SK-N-SH (cell line): ENCODE measurements at regions not wholly inside any gene's neighbourhood (a gene's known extent, or its start where the extent isn't known, plus 50 kb on each side); places are given as distances from the start of the nearest gene placed in this dataset.

Experiments
- CTCF ChIA-PET: fragments of 300-600, 350-600 bp; formaldehyde crosslinking; extraction: SDS; loops from one replicate; lab custom pipeline; 2021; lab: Yijun Ruan, JAX
- POLR2A ChIA-PET: fragments of 350-600 bp; sonication (Branson Sonifier 250); formaldehyde crosslinking; extraction: SDS; loops from one replicate; lab custom pipeline; 2020; ENCODE audit warnings: antibody characterized with exemption, inconsistent platforms; lab: Yijun Ruan, JAX
- DNase-seq: peaks from one replicate; pipeline ENCODE4 v3.0.0; 2012
- H2AFZ ChIP-seq: fragments of 200-600 bp; sonication (generic); 2 replicates; pipeline ENCODE4 v1.8.1; 2016; ENCODE audit warnings: antibody characterized with exemption, mild to moderate bottlenecking, low read depth
- H3F3A ChIP-seq: fragments of 200-600 bp; sonication (generic); replicated peaks from 2 replicates; pipeline ENCODE3; 2016; ENCODE audit warnings: antibody characterized with exemption, mild to moderate bottlenecking; ENCODE audit not compliant: insufficient read depth
- H3K27ac ChIP-seq, 2 experiments: fragments of 200-500 bp in 1 of 2; fragments of 200-600 bp in 1 of 2; sonication (Bioruptor generic) in 1 of 2; sonication (generic), shearing (Covaris generic) in 1 of 2; 2 replicates each; pipeline versions ENCODE4 v1.5.1 to v1.6.1; 2014 to 2016; ENCODE audit warnings: low read depth in 2 of 2, inconsistent platforms in 1 of 2, low read length in 1 of 2, mild to moderate bottlenecking in 1 of 2, mixed read lengths in 1 of 2
- H3K27me3 ChIP-seq: fragments of 200-600 bp; sonication (generic), shearing (Covaris generic); 2 replicates; pipeline ENCODE4 v1.6.1; 2016; ENCODE audit warnings: mixed run types; ENCODE audit not compliant: insufficient read depth
- H3K36me3 ChIP-seq, 2 experiments: fragments of 200-500 bp in 1 of 2; fragments of 200-600 bp in 1 of 2; sonication (Bioruptor generic) in 1 of 2; sonication (generic) in 1 of 2; replicated peaks in 1 of 2; 2 replicates each; pipeline versions ENCODE3 to v1.5.1; 2014 to 2016; ENCODE audit warnings: low read length in 1 of 2, mild to moderate bottlenecking in 1 of 2; ENCODE audit not compliant: insufficient read depth in 2 of 2, control insufficient read depth in 1 of 2
- H3K4me1 ChIP-seq, 2 experiments: fragments of 200-500 bp in 1 of 2; fragments of 200-600 bp in 1 of 2; sonication (Bioruptor generic) in 1 of 2; sonication (generic), shearing (Covaris generic) in 1 of 2; 2 replicates each; pipeline versions ENCODE4 v1.5.1 to v1.6.1; 2014 to 2016; ENCODE audit warnings: low read depth in 1 of 2, low read length in 1 of 2, mixed run types in 1 of 2; ENCODE audit not compliant: insufficient read depth in 2 of 2, control insufficient read depth in 1 of 2
- H3K4me2 ChIP-seq: fragments of 200-600 bp; sonication (generic), shearing (Covaris generic); 2 replicates; pipeline ENCODE4 v1.6.1; 2017; ENCODE audit warnings: mixed run types
- H3K4me3 ChIP-seq, 2 experiments: fragments of 200-500 bp in 1 of 2; fragments of 200-600 bp in 1 of 2; sonication (Bioruptor generic) in 1 of 2; sonication (generic), shearing (Covaris generic) in 1 of 2; 2 replicates each; pipeline versions ENCODE4 v1.5.1 to v1.8.1; 2014 to 2016; ENCODE audit warnings: low read depth in 2 of 2, inconsistent platforms in 1 of 2, low read length in 1 of 2, mild to moderate bottlenecking in 1 of 2, mixed read lengths in 1 of 2, moderate library complexity in 1 of 2
- H3K79me2 ChIP-seq: fragments of 200-600 bp; sonication (generic); 2 replicates; pipeline ENCODE4 v1.8.1; 2017; ENCODE audit warnings: mild to moderate bottlenecking; ENCODE audit not compliant: insufficient read depth
- H3K9ac ChIP-seq: fragments of 200-600 bp; sonication (generic); 2 replicates; pipeline ENCODE4 v1.6.1; 2017; ENCODE audit warnings: mixed run types
- H3K9me2 ChIP-seq: fragments of 200-600 bp; sonication (generic); 2 replicates; pipeline ENCODE4 v1.6.1; 2017; ENCODE audit warnings: mixed run types
- H3K9me3 ChIP-seq: fragments of 200-600 bp; sonication (generic); 2 replicates; pipeline ENCODE4 v1.6.1; 2017; ENCODE audit warnings: mixed run types, mild to moderate bottlenecking, moderate library complexity
- H4K20me1 ChIP-seq: fragments of 200-600 bp; sonication (generic); 2 replicates; pipeline ENCODE4 v1.6.1; 2017; ENCODE audit warnings: mild to moderate bottlenecking, mixed run types; ENCODE audit not compliant: insufficient read depth
- CHD2 ChIP-seq: fragments of 150-350 bp; IDR thresholded peaks from 2 replicates; pipeline ENCODE4 v1.6.1; 2018; ENCODE audit warnings: low read length; ENCODE audit not compliant: partially characterized antibody
- ELF1 ChIP-seq: IDR thresholded peaks from 2 replicates; pipeline ENCODE4 v1.4.0; 2012
- EP300 ChIP-seq, 2 experiments: IDR thresholded peaks; 2 replicates each; pipeline versions ENCODE4 v1.4.0 to v1.6.1; 2012; ENCODE audit warnings: borderline replicate concordance in 1 of 2, low read depth in 1 of 2, low read length in 1 of 2
- EZH2phosphoT487 ChIP-seq: fragments of 200-600 bp; sonication (generic); IDR thresholded peaks from 2 replicates; pipeline ENCODE4 v1.6.1; 2017; ENCODE audit warnings: low read depth, mixed run types, mild to moderate bottlenecking, antibody characterized with exemption, moderate library complexity, borderline replicate concordance
- FOSL2 ChIP-seq: IDR thresholded peaks from 2 replicates; pipeline ENCODE4 v1.4.0; 2012; ENCODE audit warnings: low read depth, mild to moderate bottlenecking, moderate library complexity, borderline replicate concordance
- GABPA ChIP-seq: IDR thresholded peaks from 2 replicates; pipeline ENCODE4 v1.4.0; 2012; ENCODE audit warnings: low read depth, mild to moderate bottlenecking
- IRF3 ChIP-seq: fragments of 150-350 bp; IDR thresholded peaks from 2 replicates; pipeline ENCODE4 v1.6.1; 2016; ENCODE audit warnings: mild to moderate bottlenecking, low read depth, low read length
- JUND ChIP-seq: IDR thresholded peaks from 2 replicates; pipeline ENCODE4 v1.4.0; 2012
- MEF2A ChIP-seq: IDR thresholded peaks from 2 replicates; pipeline ENCODE4 v1.4.0; 2012; ENCODE audit warnings: low read depth, borderline replicate concordance
- MXI1 ChIP-seq: IDR thresholded peaks from 2 replicates; pipeline ENCODE4 v1.6.1; 2012; ENCODE audit warnings: mild to moderate bottlenecking, low read depth, low read length, improper control_type of control experiment
- PBX3 ChIP-seq: IDR thresholded peaks from 2 replicates; pipeline ENCODE4; 2012
- RAD21 ChIP-seq: IDR thresholded peaks from 2 replicates; pipeline ENCODE4 v1.6.1; 2012; ENCODE audit warnings: mild to moderate bottlenecking, low read length
- RFX5 ChIP-seq: IDR thresholded peaks from 2 replicates; pipeline ENCODE4 v1.6.1; 2012; ENCODE audit warnings: mild to moderate bottlenecking, improper control_type of control experiment, low read length
- RXRA ChIP-seq: IDR thresholded peaks from 2 replicates; pipeline ENCODE4 v1.4.0; 2012; ENCODE audit warnings: low read depth, mild to moderate bottlenecking, borderline replicate concordance
- SIN3A ChIP-seq: IDR thresholded peaks from 2 replicates; pipeline ENCODE4 v1.6.1; 2012; ENCODE audit warnings: low read depth, mild to moderate bottlenecking, low read length, moderate library complexity, borderline replicate concordance
- SMC3 ChIP-seq: IDR thresholded peaks from 2 replicates; pipeline ENCODE4 v1.6.1; 2012; ENCODE audit warnings: low read depth, low read length, improper control_type of control experiment
- TEAD4 ChIP-seq: IDR thresholded peaks from 2 replicates; pipeline ENCODE4 v1.4.0; 2012; ENCODE audit warnings: mild to moderate bottlenecking, borderline replicate concordance; ENCODE audit not compliant: insufficient read depth
- ZBTB33 ChIP-seq: IDR thresholded peaks from 2 replicates; pipeline ENCODE4 v1.4.0; 2012; ENCODE audit warnings: low read depth, borderline replicate concordance
- WGBS: methylation state at CpG from one replicate; pipeline ENCODE4 v1.1.6; 2017; ENCODE audit warnings: low lambda C conversion rate; 5-methylcytosine and 5-hydroxymethylcytosine counted together

DNA sequence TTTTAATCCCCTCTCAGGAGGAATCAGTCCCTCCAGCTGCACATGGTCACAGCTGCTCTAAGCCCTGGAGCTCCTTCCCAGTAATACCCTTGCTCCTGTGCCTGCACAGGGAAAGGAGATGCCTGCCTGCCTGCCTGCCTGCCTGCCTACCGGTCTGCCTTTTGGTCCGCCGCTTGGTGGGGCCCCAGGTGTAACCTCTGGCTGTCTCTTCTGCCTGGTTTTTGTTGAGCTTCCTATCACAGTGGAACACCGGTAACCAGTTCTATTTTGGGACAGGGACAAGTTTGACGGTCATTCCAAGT is 99.8 kb downstream of the DAD1 start:
- peaks cover 33% of the 10 kb centered on the region for H3K27me3 ChIP-seq

DNA sequence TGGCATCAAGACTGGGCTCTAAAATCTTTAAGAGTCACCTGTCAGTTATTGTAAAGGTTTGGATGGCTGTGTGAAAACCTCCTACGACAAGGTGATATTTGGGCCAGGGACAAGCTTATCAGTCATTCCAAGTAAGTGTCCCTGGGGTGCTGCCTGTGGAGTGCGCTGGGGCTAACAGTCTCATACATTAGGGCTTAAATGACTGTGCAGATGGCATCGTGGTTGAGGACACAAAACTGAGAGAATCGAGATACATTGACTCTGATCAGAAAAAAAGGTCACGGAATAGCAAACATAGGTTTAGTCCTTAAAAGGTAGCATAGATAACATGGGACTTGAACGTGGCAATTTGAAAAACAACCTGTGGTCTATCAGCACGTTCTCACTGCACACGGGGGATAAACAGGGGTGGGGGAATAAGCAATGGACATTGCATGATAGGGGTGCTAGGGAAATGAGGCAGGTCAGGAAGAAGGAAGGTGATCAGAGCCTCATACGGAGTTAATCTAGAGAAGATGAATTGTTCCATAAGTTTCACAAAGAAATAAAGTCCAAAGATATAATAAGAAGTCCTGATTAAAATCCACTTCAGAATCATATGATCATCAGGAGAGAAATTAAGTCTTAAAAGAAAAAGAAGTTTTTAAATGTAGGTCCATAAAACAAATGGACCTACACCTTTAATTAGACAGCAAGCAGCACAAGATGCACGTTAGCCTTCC is 100.3 kb downstream of the DAD1 start:
- POLR2A ChIA-PET: no interaction called here

More for the DNA sequence above, 99.8 kb downstream of the DAD1 start:
- no peak overlapping the region for H2AFZ ChIP-seq
- CTCF ChIA-PET: interaction anchor here (0.8 to 1.9 kb wide), 2 partner anchors 67 to 114 kb away, joined by 3 to 4 read pairs; no protein-coding TSS in a partner anchor
- peaks cover 9 to 23% of the 10 kb centered on the region in 2 experiments; a peak in 2 of 4 replicates for H3K4me1 ChIP-seq
- DNase-seq: no peak
- no peak overlapping the region for H3K4me3 ChIP-seq
- no peaks in the 10 kb centered on the region for H3K9me3 ChIP-seq
- no peak overlapping the region for H3K9ac ChIP-seq
- no peak overlapping the region for H3K4me2 ChIP-seq
- no peaks in the 10 kb centered on the region for H3K79me2 ChIP-seq
- POLR2A ChIA-PET: no interaction called here
- no peaks in the 10 kb centered on the region for H3F3A ChIP-seq
- TF ChIP-seq FOSL2 (no peak), ELF1 (no peak), GABPA (no peak)
- no peak overlapping the region for H3K27ac ChIP-seq
- no peaks in the 10 kb centered on the region for H3K9me2 ChIP-seq
- no peaks in the 10 kb centered on the region for H3K36me3 ChIP-seq
- H4K20me1 ChIP-seq: no peaks in the 10 kb centered on the region
- WGBS: 23% methylated on average over 5 of the region's 5 CpGs

More for the DNA sequence above, 100.3 kb downstream of the DAD1 start:
- Histone ChIP-seq H3K4me2 (no peak overlapping the region), H4K20me1 (no peaks in the 10 kb centered on the region), H3K27me3 (peaks cover 33% of the 10 kb centered on the region), H3K36me3 (no peaks in the 10 kb centered on the region), H2AFZ (no peak overlapping the region), H3K9me3 (no peaks in the 10 kb centered on the region), H3K27ac (no peak overlapping the region), H3K79me2 (no peaks in the 10 kb centered on the region), H3K9ac (no peak overlapping the region), H3K4me1 (peaks cover 9 to 23% of the 10 kb centered on the region in 2 experiments; a peak in 2 of 4 replicates), H3K4me3 (no peak overlapping the region), H3F3A (no peaks in the 10 kb centered on the region), H3K9me2 (no peaks in the 10 kb centered on the region)
- CTCF ChIA-PET: interaction anchor here (0.8 to 1.9 kb wide), 2 partner anchors 68 to 113 kb away, joined by 3 to 4 read pairs; no protein-coding TSS in a partner anchor
- no peak for DNase-seq
- WGBS: 24% methylated on average over 10 of the region's 10 CpGs
- TF ChIP-seq MEF2A (no peak), EP300 (IDR thresholded peaks at IDR 0.05; ENCODE audit: borderline replicate concordance in 1 of 2, low read depth in 1 of 2, low read length in 1 of 2) (no peak), RXRA (no peak), EZH2phosphoT487 (no peak), JUND (no peak), GABPA (no peak), TEAD4 (no peak), CHD2 (no peak), RAD21 (no peak), IRF3 (no peak), PBX3 (no peak), SMC3 (no peak), MXI1 (no peak), RFX5 (no peak), ZBTB33 (no peak), SIN3A (no peak)
